CD4-positive, alpha-beta T cell treated with Interleukin-2 at 100 ng/mL for 4 hours (primary cell): ENCODE measurements at regions not wholly inside any gene's neighbourhood (a gene's known extent, or its start where the extent isn't known, plus 50 kb on each side); places are given as distances from the start of the nearest gene placed in this dataset.
A peak's percentile ranks its signal among the peaks of the same experiment; 100 is the strongest.

ENCODE experiments used
- DNase-seq: peaks from one replicate; pipeline ENCODE4 v3.0.0-alpha.2; 2020; ENCODE audit warnings: low spot score

DNA sequence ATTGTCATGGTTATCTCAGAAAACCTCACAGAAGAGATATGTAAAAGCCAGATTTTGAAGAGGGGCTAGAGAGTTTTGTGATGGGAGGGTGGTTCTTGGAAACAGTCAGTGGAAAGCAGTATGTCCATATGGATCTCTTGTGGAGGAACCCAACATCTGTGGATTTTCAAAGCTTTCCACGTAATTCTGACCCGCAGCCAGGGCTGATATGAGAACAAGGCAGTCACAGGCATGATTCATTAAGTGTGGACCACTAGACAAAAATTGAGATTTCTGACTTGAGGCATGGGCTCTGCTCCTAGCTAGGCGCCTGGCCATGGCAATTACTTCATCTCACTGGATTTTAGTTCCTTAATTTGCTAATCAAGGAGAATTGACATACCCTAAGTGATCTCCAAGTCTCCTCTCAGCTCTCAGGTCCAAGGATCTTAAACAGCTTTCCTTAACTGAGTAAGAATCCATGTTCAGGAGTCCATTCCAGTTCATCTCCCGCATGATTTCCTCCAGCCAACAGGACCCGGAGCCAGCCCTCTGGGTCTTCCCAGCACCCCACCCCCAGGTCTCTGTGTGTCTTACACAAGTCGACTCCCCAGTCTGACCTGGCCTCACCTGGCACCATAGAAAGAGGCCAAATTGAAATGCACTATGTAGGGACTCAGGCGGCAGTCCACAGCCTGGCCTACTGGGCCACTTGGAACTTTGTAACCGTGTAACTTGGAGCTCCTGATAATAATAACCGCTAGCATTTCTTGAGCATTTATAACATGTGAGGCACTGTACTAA, 176.3 kb upstream of the PARP11 start:
- DNase-seq, result no peak

DNA sequence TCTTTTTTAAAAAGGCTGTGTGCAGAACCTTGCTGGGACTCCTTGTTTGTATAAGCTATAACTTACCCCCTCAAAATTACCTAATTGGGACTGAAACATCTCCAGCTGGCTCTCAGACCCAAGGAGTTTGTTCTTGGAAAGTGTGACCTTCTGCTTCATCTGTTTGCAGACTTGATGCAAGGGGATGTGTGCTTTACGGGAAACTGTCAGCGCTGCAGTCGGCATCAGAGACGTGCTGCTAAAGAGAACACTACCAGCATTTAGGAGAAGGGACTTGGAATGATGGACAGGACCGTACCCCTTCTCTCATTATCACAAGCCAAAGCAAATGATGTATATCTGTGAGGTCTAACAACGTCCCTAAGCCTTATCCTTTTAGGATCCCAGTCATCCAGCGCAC, 174.2 kb upstream of the PARP11 start:
- DNase-seq, result no peak

- no peak for DNase-seq
Observed at GRCh38 chr12:4046495-4046840, 173.3 kb upstream of the PARP11 start.

DNA sequence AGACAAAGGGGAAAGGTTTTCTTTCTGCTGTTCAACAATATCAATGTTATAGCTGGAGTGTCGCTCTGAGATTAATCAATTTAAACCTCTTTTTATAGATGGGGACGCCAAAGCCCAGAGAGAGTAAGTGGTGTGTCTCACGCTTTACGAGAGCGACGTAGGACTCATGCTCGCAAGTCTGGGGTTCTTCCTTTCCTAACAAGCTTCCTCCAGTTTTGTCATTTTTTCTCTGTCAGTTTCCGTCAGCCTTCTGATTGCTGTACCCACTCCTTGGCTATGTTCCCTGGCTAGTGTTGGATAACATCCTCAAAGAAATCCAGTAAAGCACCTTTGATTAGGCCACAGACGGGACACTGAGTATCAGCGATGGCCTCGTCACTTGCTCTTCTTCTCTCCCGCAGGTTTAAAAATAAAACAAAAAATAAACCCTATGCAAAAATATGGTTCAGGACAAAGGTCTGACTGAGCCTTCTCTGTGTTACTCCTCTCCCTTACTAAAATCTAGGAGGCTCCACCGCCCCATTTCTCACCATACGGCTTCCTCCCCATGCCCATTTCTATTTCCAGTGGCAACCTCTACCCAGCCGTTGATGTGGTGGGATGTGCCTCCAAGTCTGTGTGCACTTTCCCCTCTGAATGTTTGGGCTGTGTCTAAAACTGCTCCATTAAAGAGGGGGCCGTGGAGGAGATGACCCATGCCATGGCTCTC, 172.7 kb upstream of the PARP11 start:
- no peak for DNase-seq

GRCh38 chr12:4044736-4045730, 171.8 kb upstream of the PARP11 start:
- DNase-seq, result no peak

GRCh38 chr12:4044101-4044500, 170.9 kb upstream of the PARP11 start:
- no peak for DNase-seq

GRCh38 chr12:4041187-4041885, 168.1 kb upstream of the PARP11 start:
- DNase-seq, result no peak

- DNase-seq, result no peak
Observed at GRCh38 chr12:4039931-4040330, 166.7 kb upstream of the PARP11 start.

- DNase-seq, result peak; percentile 34
Observed at GRCh38 chr12:4037747-4038312, 164.6 kb upstream of the PARP11 start.

DNA sequence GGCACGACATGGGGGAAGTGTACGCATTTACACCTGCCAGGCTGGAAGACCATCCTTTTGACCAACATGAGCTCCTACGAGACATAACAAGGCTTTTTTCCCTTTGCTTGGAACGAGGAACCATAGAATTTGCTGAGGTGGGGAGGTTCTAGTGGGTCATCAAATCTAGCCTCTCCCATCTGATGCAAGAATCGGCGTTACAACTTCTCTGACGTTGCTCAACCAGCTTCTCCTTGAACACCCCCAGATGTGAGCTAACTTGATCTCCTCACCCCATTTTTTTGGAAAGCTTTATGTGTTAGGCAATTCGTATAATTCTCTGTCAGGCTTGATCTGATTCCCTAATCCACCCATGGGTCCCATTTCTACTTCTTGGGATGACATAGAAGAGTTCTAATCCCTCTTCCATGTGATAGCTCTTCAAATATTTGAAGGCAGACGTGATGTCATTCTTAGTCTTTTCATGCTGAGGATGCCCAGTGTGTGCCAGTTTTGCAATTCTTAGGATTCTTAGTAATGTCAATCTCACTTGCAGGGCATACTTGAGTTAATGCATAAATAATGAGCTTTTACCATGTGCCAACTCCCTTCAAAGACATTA, 163.6 kb upstream of the PARP11 start:
- DNase-seq, result no peak

DNA sequence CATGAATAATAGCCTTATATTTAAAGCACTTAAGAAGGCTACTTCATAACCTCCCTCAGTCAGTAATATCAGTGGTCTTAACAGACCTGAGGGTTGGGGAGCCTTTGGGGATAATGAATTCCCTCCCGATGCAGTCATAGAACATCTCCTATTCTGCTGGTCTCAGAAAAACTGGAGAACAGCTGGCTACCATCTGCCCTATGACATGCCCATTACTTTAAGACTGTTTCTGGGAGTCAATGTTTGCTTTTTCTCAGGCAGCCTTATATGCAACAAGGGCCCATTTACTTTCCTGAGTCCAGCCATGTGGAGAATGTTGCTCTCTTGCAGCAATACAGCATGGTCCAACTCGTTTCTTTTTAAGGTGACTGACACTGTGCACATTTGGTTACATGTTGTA, 161.7 kb upstream of the PARP11 start:
- no peak for DNase-seq

- DNase-seq, result no peak
Observed at GRCh38 chr12:4032924-4033615, 159.9 kb upstream of the PARP11 start.

GRCh38 chr12:4031703-4032291, 158.6 kb upstream of the PARP11 start:
- DNase-seq, result no peak

- peak; percentile 66 for DNase-seq
Observed at GRCh38 chr12:4030929-4031702, 157.9 kb upstream of the PARP11 start.

DNA sequence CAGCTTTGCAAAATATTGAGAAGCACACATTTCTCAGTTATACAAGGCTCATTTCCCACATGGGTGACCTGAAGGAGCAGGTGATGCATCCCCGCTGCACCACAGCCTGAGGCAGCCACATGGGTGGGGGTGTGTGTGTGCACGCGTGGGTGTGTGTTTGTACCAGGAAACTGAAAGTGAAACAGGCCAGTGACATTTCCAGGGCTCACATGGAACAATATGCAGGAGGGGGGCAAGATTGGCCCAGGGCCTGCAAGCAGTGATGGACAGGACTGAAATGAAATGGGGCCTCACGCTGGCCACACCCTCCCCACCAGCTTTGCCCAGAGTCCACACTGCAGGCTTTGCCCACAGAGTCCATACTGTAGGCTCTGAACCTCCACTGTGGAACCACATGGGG, 154.2 kb upstream of the PARP11 start:
- peak; percentile 72 for DNase-seq

- no peak for DNase-seq
Observed at GRCh38 chr12:4026517-4026916, 153.3 kb upstream of the PARP11 start.

DNA sequence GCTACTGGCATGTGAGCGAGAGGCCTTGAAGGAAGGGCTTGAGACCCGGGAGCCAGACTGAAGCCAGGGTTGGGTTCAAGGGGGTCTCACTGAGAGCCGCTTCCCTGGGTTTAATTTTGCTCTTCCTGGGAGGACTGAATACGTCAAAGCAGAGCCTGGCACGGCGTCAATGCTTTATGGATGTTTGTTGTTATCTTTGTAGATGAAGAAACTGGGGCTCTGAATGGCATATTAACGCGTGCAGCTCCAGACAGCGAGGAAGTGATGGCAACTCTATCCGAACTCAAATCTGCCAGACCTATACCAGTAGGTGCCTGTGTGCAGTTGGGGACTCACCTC, 152.8 kb upstream of the PARP11 start:
- DNase-seq, result no peak

GRCh38 chr12:4025181-4026019, 152.2 kb upstream of the PARP11 start:
- DNase-seq, result no peak

DNA sequence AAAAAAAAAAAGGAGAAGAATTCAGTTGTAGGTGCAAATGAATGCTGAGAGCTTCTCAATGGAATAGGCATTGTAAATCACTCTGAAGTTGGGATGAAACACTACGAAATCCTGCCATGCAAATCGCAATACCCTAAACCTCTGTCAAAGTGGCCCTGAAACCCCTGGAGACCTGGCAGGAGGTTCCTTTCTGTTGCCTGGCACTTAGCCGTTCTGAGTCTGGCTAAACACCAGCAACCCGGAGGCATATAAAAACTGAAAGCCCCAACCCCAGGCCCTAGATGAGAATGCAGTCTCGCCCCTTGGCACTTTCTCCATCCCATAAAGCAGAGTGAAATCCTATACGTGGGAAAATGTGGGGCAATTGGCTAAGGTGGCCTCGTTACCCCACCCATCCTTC, 151.5 kb upstream of the PARP11 start:
- DNase-seq, result no peak
